SU-DHL-6 (cell line): ENCODE measurements at regions not wholly inside any gene's neighbourhood (a gene's known extent, or its start where the extent isn't known, plus 50 kb on each side); places are given as distances from the start of the nearest gene placed in this dataset.

Source experiments
- H2AFZ ChIP-seq: fragments of 200-600 bp; sonication (generic); 2 replicates; pipeline ENCODE4 v1.6.1; 2014; ENCODE audit warnings: low read depth, mild to moderate bottlenecking, moderate library complexity, mixed read lengths, antibody characterized with exemption, low read length; ENCODE audit not compliant: severe bottlenecking
- H3F3A ChIP-seq: fragments of 200-600 bp; shearing (Covaris generic); 2 replicates; pipeline ENCODE4 v1.6.0; 2016; ENCODE audit warnings: antibody characterized with exemption, mild to moderate bottlenecking; ENCODE audit not compliant: insufficient read depth
- H3K27ac ChIP-seq: fragments of 200-600 bp; sonication (generic); 2 replicates; pipeline ENCODE4 v1.5.1; 2016; ENCODE audit warnings: low read depth, mild to moderate bottlenecking, low read length, moderate library complexity, mixed read lengths
- H3K27me3 ChIP-seq: fragments of 200-600 bp; sonication (generic), shearing (Covaris generic); 2 replicates; pipeline ENCODE4 v1.6.0; 2014; ENCODE audit warnings: mild to moderate bottlenecking, low read length
- H3K36me3 ChIP-seq: fragments of 200-600 bp; sonication (generic); 2 replicates; pipeline ENCODE4 v1.6.1; 2014; ENCODE audit warnings: mild to moderate bottlenecking, low read length, mixed read lengths
- H3K4me2 ChIP-seq: fragments of 300-600, 200-600 bp; shearing (Covaris generic), sonication (generic); 2 replicates; pipeline ENCODE4 v1.6.0; 2014; ENCODE audit warnings: low read length, low read depth, mild to moderate bottlenecking; ENCODE audit not compliant: poor library complexity, severe bottlenecking
- H3K4me3 ChIP-seq: fragments of 200-600 bp; sonication (generic); 2 replicates; pipeline ENCODE4 v1.5.1; 2014; ENCODE audit warnings: antibody characterized with exemption, low read length, mild to moderate bottlenecking, mixed read lengths; ENCODE audit not compliant: insufficient read depth, poor library complexity, severe bottlenecking
- H3K79me2 ChIP-seq: fragments of 200-600 bp; sonication (generic); 2 replicates; pipeline ENCODE4 v1.6.1; 2014; ENCODE audit warnings: mild to moderate bottlenecking, low read length, moderate library complexity; ENCODE audit not compliant: insufficient read depth
- H3K9ac ChIP-seq: fragments of 200-600 bp; sonication (generic); 2 replicates; pipeline ENCODE4 v1.7.0; 2014; ENCODE audit warnings: mild to moderate bottlenecking, low read length
- H3K9me2 ChIP-seq: fragments of 200-600 bp; sonication (generic); replicated peaks from 2 replicates; pipeline ENCODE4 v1.6.1; 2014; ENCODE audit warnings: low read length; ENCODE audit not compliant: insufficient read depth
- H3K9me3 ChIP-seq: fragments of 200-600 bp; sonication (generic); 2 replicates; pipeline ENCODE4 v1.6.1; 2014; ENCODE audit warnings: low read length, mixed read lengths; ENCODE audit not compliant: insufficient read depth
- H4K20me1 ChIP-seq: fragments of 200-600 bp; sonication (generic); 2 replicates; pipeline ENCODE4 v1.6.1; 2014; ENCODE audit warnings: low read depth, mild to moderate bottlenecking, antibody characterized with exemption, low read length, moderate library complexity, mixed read lengths
- CTCF ChIP-seq: fragments of 200-600 bp; sonication (generic); IDR thresholded peaks from one replicate; pipeline ENCODE4 v1.5.1; 2017; ENCODE audit warnings: antibody characterized with exemption, mild to moderate bottlenecking, low read length, moderate library complexity; ENCODE audit not compliant: insufficient read depth, poor library complexity, severe bottlenecking
- EZH2phosphoT487 ChIP-seq: fragments of 200-600 bp; sonication (generic), shearing (Covaris generic); conservative IDR thresholded peaks from 2 replicates; pipeline ENCODE4 v1.6.1; 2018; ENCODE audit warnings: mild to moderate bottlenecking, antibody characterized with exemption, low read length, moderate library complexity, mixed read lengths

- no peaks in the 10 kb centered on the region for H3F3A ChIP-seq
- H3K4me2 ChIP-seq = no peak overlapping the region
- H4K20me1 ChIP-seq = no peaks in the 10 kb centered on the region
- no peaks in the 10 kb centered on the region for H3K9me2 ChIP-seq
- no peaks in the 10 kb centered on the region for H3K9me3 ChIP-seq
- H3K9ac ChIP-seq = no peak overlapping the region
- no peaks in the 10 kb centered on the region for H3K27me3 ChIP-seq
- H3K4me3 ChIP-seq = no peak overlapping the region
- TF ChIP-seq EZH2phosphoT487 (no peak), CTCF (no peak)
- H3K27ac ChIP-seq = no peak overlapping the region
- H2AFZ ChIP-seq = no peak overlapping the region
- no peaks in the 10 kb centered on the region for H3K36me3 ChIP-seq
- H3K79me2 ChIP-seq = no peaks in the 10 kb centered on the region
Observed at GRCh38 chr1:41983451-41983850, 64.7 kb upstream of the HIVEP3 start.

DNA sequence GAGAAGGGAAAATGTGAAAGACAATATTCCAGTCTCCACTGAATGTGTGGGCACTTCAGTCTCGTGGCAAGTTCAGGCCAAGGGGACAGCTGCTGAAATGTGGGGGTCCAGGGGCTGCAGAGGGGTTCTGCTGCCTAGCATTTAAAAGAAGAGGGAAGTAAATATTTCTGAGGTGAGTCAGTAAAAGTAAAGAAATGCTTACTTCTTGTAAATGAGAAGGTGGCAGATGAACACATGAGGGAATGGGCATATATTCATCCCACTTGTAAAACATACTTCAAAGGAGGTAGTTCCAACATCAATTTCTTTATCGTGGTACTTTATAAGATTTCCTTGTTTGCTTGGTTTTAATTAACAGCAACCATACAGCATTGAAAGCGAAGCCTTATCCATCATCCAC, 63.1 kb upstream of the HIVEP3 start:
- H3K79me2 ChIP-seq = no peaks in the 10 kb centered on the region

DNA sequence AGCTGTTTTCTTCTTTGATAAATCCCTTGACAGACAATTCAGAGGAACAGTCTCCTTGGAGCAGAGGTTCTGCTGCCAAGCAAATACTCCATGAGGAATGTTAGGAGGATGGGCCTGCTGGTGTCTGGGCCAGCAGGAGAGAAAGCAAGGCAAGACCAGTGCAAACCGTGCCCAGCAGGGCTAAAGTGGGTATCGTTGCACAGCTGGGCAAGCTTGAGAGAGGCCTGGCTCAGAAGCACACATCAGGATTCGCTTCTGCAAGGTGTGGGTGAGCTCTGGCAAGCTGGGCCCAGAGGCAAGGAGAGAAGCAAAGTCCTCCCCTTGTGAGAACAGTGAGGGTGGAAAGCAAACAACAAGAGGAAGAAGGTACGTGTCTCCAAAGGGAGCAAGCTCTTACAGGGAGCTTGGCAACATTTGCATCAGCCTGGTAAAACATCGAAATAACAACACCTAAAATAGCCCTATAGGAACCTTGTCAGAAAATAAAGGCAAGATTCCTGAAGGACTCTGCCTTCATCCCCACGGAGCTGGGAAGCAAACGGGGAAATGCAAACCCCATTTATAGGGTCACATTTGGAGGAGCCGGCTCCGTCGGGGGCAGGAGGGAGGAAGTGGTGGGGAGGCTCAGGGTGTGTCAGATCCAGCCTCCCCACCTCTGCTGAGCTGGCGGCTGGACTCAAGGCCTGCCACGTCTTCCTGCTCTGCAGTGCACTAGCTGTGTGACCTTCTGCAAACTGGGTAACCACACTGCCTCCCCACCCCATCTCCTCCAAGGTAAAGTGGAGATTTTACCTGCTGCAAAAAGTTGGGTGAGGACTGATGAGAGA, 62.3 kb upstream of the HIVEP3 start:
- no peak overlapping the region for H3K9ac ChIP-seq
- H3K4me3 ChIP-seq = no peak overlapping the region
- H3K9me2 ChIP-seq = no peaks in the 10 kb centered on the region
- H3F3A ChIP-seq = no peaks in the 10 kb centered on the region
- no peaks in the 10 kb centered on the region for H3K27me3 ChIP-seq
- no peaks in the 10 kb centered on the region for H4K20me1 ChIP-seq
- H3K4me2 ChIP-seq = no peak overlapping the region
- H3K79me2 ChIP-seq = no peaks in the 10 kb centered on the region
- no peak overlapping the region for H2AFZ ChIP-seq
- TF ChIP-seq EZH2phosphoT487 = no peak
- TF ChIP-seq CTCF = no peak
- H3K36me3 ChIP-seq = no peaks in the 10 kb centered on the region
- H3K9me3 ChIP-seq = no peaks in the 10 kb centered on the region
- H3K27ac ChIP-seq = no peak overlapping the region

More for the DNA sequence above, 63.1 kb upstream of the HIVEP3 start:
- Histone ChIP-seq H3K4me2 (no peak overlapping the region), H3F3A (no peaks in the 10 kb centered on the region), H3K9ac (no peak overlapping the region), H3K36me3 (no peaks in the 10 kb centered on the region), H3K27me3 (no peaks in the 10 kb centered on the region), H3K9me2 (no peaks in the 10 kb centered on the region), H4K20me1 (no peaks in the 10 kb centered on the region), H3K27ac (no peak overlapping the region), H3K9me3 (no peaks in the 10 kb centered on the region), H3K4me3 (no peak overlapping the region), H2AFZ (no peak overlapping the region)
- no peak for TF ChIP-seq CTCF
